ENCODE measurements at regions not wholly inside any gene's neighbourhood (a gene's known extent, or its start where the extent isn't known, plus 50 kb on each side); places are given as distances from the start of the nearest gene placed in this dataset.

- peaks cover 23% of the 10 kb centered on the region for H3K36me3 Mint-ChIP-seq
- H3K27ac Mint-ChIP-seq, result no peak overlapping the region
- H3K4me3 Mint-ChIP-seq, result no peak overlapping the region
- ChIA-PET CTCF (no interaction called here), POLR2A (no interaction called here)
- ATAC-seq, result no peak
- no peak for DNase-seq (ENCODE audit: low spot score)
- TF ChIP-seq MXD4 (CRISPR knock-in tag; IDR thresholded peaks at IDR 0.05; ENCODE audit: borderline replicate concordance) (no peak), ZNF512 (CRISPR knock-in tag; IDR thresholded peaks at IDR 0.05; ENCODE audit: borderline replicate concordance) (no peak), ZBTB43 (CRISPR knock-in tag; IDR thresholded peaks at IDR 0.05) (no peak), NR2C2 (CRISPR knock-in tag; IDR thresholded peaks at IDR 0.05) (no peak), ZNF317 (CRISPR knock-in tag; IDR thresholded peaks at IDR 0.05; ENCODE audit: borderline replicate concordance, low read depth) (no peak), IRF1 (CRISPR knock-in tag; IDR thresholded peaks at IDR 0.05) (no peak), TP53 (CRISPR knock-in tag; IDR thresholded peaks at IDR 0.05) (no peak), NFE2L1 (CRISPR knock-in tag; IDR thresholded peaks at IDR 0.05) (no peak), OVOL2 (CRISPR knock-in tag; IDR thresholded peaks at IDR 0.05; ENCODE audit: borderline replicate concordance) (no peak), E2F4 (CRISPR knock-in tag; IDR thresholded peaks at IDR 0.05; ENCODE audit: borderline replicate concordance, low read depth) (no peak), NR1H2 (CRISPR knock-in tag; IDR thresholded peaks at IDR 0.05) (no peak)
- peaks cover 35% of the 10 kb centered on the region for H3K9me3 Mint-ChIP-seq
- no peaks in the 10 kb centered on the region for H3K4me1 Mint-ChIP-seq
- no peaks in the 10 kb centered on the region for H3K27me3 Mint-ChIP-seq (ENCODE audit: low read depth)
Observed at GRCh38 chr5:100423330-100423729, 111.8 kb upstream of the FAM174A start.

GRCh38 chr5:100421360-100421759 is 113.8 kb upstream of the FAM174A start:
- ChIA-PET POLR2A (no interaction called here), CTCF (interaction anchor here (0.6 kb wide), 1 partner anchor 1317 kb away, joined by 3 read pairs; no protein-coding TSS in a partner anchor)
- no peaks in the 10 kb centered on the region for H3K4me1 Mint-ChIP-seq
- no peaks in the 10 kb centered on the region for H3K27me3 Mint-ChIP-seq (ENCODE audit: low read depth)
- no peak overlapping the region for H3K27ac Mint-ChIP-seq
- peaks cover 35% of the 10 kb centered on the region for H3K9me3 Mint-ChIP-seq
- DNase-seq (ENCODE audit: low spot score) (no peak), ATAC-seq (no peak)
- H3K4me3 Mint-ChIP-seq, result no peak overlapping the region
- peaks cover 23% of the 10 kb centered on the region for H3K36me3 Mint-ChIP-seq
- no peak for TF ChIP-seq CDX4 (CRISPR knock-in tag; IDR thresholded peaks at IDR 0.05; ENCODE audit: borderline replicate concordance)
- no peak for TF ChIP-seq EMX1 (CRISPR knock-in tag; IDR thresholded peaks at IDR 0.05)
- no peak for TF ChIP-seq HMGXB4 (CRISPR knock-in tag; IDR thresholded peaks at IDR 0.05)
- no peak for TF ChIP-seq TCF7 (CRISPR knock-in tag; IDR thresholded peaks at IDR 0.05; ENCODE audit: low read depth)
- TF ChIP-seq ZNF138 (CRISPR knock-in tag; conservative IDR thresholded peaks at IDR 0.05), result no peak
- no peak for TF ChIP-seq NR1H2 (CRISPR knock-in tag; IDR thresholded peaks at IDR 0.05)
- TF ChIP-seq ZNF317 (CRISPR knock-in tag; IDR thresholded peaks at IDR 0.05; ENCODE audit: borderline replicate concordance, low read depth), result no peak
- no peak for TF ChIP-seq OVOL2 (CRISPR knock-in tag; IDR thresholded peaks at IDR 0.05; ENCODE audit: borderline replicate concordance)
- TF ChIP-seq GRHL2 (CRISPR knock-in tag; IDR thresholded peaks at IDR 0.05; ENCODE audit: insufficient replicate concordance, severe bottlenecking), result no peak
- no peak for TF ChIP-seq CREB1 (CRISPR knock-in tag; IDR thresholded peaks at IDR 0.05)
- no peak for TF ChIP-seq HMGA2 (CRISPR knock-in tag; IDR thresholded peaks at IDR 0.05)
- TF ChIP-seq ZSCAN18 (CRISPR knock-in tag; IDR thresholded peaks at IDR 0.05), result no peak
- TF ChIP-seq E2F1 (CRISPR knock-in tag; IDR thresholded peaks at IDR 0.05), result no peak
- no peak for TF ChIP-seq MLX (CRISPR knock-in tag; IDR thresholded peaks at IDR 0.05)

All from WTC11 (cell line).